ENCODE measurements at regions not wholly inside any gene's neighbourhood (a gene's known extent, or its start where the extent isn't known, plus 50 kb on each side); places are given as distances from the start of the nearest gene placed in this dataset.

DNA sequence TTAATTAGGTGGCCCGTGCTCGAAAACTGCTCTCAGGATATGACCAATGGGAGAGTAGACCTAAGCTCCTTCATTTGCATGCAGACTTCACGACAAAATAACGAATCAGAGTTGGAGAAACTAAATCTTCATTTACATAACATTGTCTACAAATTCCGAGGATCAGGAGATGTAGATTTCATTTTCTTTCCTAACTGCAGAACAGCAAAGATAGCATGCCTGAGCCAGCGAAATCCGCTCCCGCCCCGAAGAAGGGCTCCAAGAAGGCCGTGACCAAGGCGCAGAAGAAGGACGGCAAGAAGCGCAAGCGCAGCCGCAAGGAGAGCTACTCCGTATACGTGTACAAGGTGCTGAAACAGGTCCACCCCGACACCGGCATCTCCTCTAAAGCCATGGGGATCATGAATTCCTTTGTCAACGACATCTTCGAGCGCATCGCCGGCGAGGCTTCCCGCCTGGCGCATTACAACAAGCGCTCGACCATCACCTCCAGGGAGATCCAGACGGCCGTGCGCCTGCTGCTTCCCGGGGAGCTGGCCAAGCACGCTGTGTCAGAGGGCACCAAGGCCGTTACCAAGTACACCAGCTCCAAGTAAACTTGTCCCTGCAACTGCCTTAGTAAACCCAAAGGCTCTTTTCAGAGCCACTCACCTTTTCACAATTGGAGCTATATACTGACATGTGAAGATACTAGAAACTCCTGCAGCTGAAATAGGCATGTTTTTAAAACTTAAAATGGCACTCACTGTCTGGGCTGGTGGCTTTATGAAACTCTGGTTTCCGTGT, 96.5 kb downstream of the HFE start:
- peaks cover 3% of the 10 kb centered on the region for H4K20me1 ChIP-seq (ENCODE audit: insufficient read depth)
- TF ChIP-seq, protein P1, sequence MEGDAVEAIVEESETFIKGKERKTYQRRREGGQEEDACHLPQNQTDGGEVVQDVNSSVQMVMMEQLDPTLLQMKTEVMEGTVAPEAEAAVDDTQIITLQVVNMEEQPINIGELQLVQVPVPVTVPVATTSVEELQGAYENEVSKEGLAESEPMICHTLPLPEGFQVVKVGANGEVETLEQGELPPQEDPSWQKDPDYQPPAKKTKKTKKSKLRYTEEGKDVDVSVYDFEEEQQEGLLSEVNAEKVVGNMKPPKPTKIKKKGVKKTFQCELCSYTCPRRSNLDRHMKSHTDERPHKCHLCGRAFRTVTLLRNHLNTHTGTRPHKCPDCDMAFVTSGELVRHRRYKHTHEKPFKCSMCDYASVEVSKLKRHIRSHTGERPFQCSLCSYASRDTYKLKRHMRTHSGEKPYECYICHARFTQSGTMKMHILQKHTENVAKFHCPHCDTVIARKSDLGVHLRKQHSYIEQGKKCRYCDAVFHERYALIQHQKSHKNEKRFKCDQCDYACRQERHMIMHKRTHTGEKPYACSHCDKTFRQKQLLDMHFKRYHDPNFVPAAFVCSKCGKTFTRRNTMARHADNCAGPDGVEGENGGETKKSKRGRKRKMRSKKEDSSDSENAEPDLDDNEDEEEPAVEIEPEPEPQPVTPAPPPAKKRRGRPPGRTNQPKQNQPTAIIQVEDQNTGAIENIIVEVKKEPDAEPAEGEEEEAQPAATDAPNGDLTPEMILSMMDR (IDR thresholded peaks at IDR 0.05; ENCODE audit: poor library complexity, severe bottlenecking), result no peak
- TF ChIP-seq REST (IDR thresholded peaks at IDR 0.05; ENCODE audit: borderline replicate concordance) (peak; percentile 88), POLR2AphosphoS5 (IDR thresholded peaks at IDR 0.05) (peak; percentile 92), TAF1 (IDR thresholded peaks at IDR 0.05; ENCODE audit: low read depth) (peak; percentile 52), EP300 (conservative IDR thresholded peaks at IDR 0.05; ENCODE audit: poor library complexity, severe bottlenecking) (no peak), RAD21 (conservative IDR thresholded peaks at IDR 0.05) (no peak), SMC3 (conservative IDR thresholded peaks at IDR 0.05; ENCODE audit: poor library complexity) (peak; percentile 33), EZH2 (IDR thresholded peaks at IDR 0.05; ENCODE audit: borderline replicate concordance, insufficient read depth, low read length, poor library complexity, severe bottlenecking) (no peak), MXI1 (conservative IDR thresholded peaks at IDR 0.05; ENCODE audit: poor library complexity, severe bottlenecking) (peak; percentile 76)
- peak overlapping the region; percentile 79 for H3K27ac ChIP-seq (ENCODE audit: low read length)
- H3K4me3 ChIP-seq (ENCODE audit: low read length), result peak overlapping the region; percentile 73
- peaks cover 15% of the 10 kb centered on the region for H3F3A ChIP-seq (ENCODE audit: insufficient read depth, low read length, poor library complexity, severe bottlenecking)
- H3K4me2 ChIP-seq (ENCODE audit: low read length), result peak overlapping the region; percentile 55
- H3K27me3 ChIP-seq (ENCODE audit: insufficient read depth, low read depth, low read length), result no peaks in the 10 kb centered on the region
- H3K9ac ChIP-seq (ENCODE audit: low read length), result peak overlapping the region; percentile 73
- H3K36me3 ChIP-seq (ENCODE audit: insufficient read depth, low read length), result no peaks in the 10 kb centered on the region
- H3K79me2 ChIP-seq (replicated peaks; ENCODE audit: insufficient read depth, low read length), result no peaks in the 10 kb centered on the region
- H3K9me3 ChIP-seq (ENCODE audit: low read length), result no peaks in the 10 kb centered on the region
- H2AFZ ChIP-seq (ENCODE audit: low read depth, low read length), result no peak overlapping the region
- H3K9me2 ChIP-seq (ENCODE audit: insufficient read depth, low read length), result no peaks in the 10 kb centered on the region

DNA sequence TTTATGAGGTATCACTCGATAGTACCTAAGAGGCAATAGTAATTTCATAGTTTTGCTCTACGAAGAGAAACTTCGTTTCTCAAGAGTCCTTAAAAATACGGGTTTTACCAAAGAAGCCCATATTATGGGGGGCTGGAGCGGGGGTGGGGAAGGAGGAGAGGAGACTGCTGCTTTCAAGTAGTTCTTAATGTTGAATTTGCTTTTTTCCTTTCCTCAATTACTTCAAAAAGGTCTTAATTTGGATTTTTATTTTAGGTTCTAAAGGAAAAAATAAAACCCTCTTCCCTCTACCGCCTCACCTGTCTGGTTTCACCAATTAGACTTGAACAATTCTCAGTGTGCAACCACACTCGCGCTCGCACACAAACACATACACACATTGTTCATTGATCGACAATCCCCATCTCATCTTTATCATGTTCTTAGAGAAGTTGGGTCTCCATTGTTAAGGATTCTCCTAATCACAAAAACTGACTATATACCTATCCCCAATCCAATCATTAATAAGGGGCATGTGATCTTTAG, 97.2 kb downstream of the HFE start:
- no peaks in the 10 kb centered on the region for H3K36me3 ChIP-seq (ENCODE audit: insufficient read depth, low read length)
- H3F3A ChIP-seq (ENCODE audit: insufficient read depth, low read length, poor library complexity, severe bottlenecking), result peaks cover 15% of the 10 kb centered on the region
- H3K9ac ChIP-seq (ENCODE audit: low read length), result peak overlapping the region; percentile 73
- no peaks in the 10 kb centered on the region for H3K9me2 ChIP-seq (ENCODE audit: insufficient read depth, low read length)
- no peaks in the 10 kb centered on the region for H3K27me3 ChIP-seq (ENCODE audit: insufficient read depth, low read depth, low read length)
- TF ChIP-seq POLR2AphosphoS5 (IDR thresholded peaks at IDR 0.05), result no peak
- no peak for TF ChIP-seq EP300 (conservative IDR thresholded peaks at IDR 0.05; ENCODE audit: poor library complexity, severe bottlenecking)
- no peak for TF ChIP-seq REST (IDR thresholded peaks at IDR 0.05; ENCODE audit: borderline replicate concordance)
- no peak for TF ChIP-seq RAD21 (conservative IDR thresholded peaks at IDR 0.05)
- TF ChIP-seq, protein P1 (IDR thresholded peaks at IDR 0.05; ENCODE audit: poor library complexity, severe bottlenecking), result no peak
- no peak for TF ChIP-seq MXI1 (conservative IDR thresholded peaks at IDR 0.05; ENCODE audit: poor library complexity, severe bottlenecking)
- no peak for TF ChIP-seq TAF1 (IDR thresholded peaks at IDR 0.05; ENCODE audit: low read depth)
- no peak for TF ChIP-seq SMC3 (conservative IDR thresholded peaks at IDR 0.05; ENCODE audit: poor library complexity)
- TF ChIP-seq EZH2 (IDR thresholded peaks at IDR 0.05; ENCODE audit: borderline replicate concordance, insufficient read depth, low read length, poor library complexity, severe bottlenecking), result no peak
- H3K4me2 ChIP-seq (ENCODE audit: low read length), result peak overlapping the region; percentile 50
- peak overlapping the region; percentile 79 for H3K27ac ChIP-seq (ENCODE audit: low read length)
- peaks cover 3% of the 10 kb centered on the region for H4K20me1 ChIP-seq (ENCODE audit: insufficient read depth)
- peak overlapping the region; percentile 73 for H3K4me3 ChIP-seq (ENCODE audit: low read length)
- no peaks in the 10 kb centered on the region for H3K79me2 ChIP-seq (replicated peaks; ENCODE audit: insufficient read depth, low read length)
- H3K9me3 ChIP-seq (ENCODE audit: low read length), result no peaks in the 10 kb centered on the region
- no peak overlapping the region for H2AFZ ChIP-seq (ENCODE audit: low read depth, low read length)
